ENCODE measurements at regions not wholly inside any gene's neighbourhood (a gene's known extent, or its start where the extent isn't known, plus 50 kb on each side); places are given as distances from the start of the nearest gene placed in this dataset.
A peak's percentile ranks its signal among the peaks of the same experiment; 100 is the strongest.
"Not testable (repeated sequence)": the region's sequence is repeated elsewhere in the genome, so short reads cannot be mapped to it uniquely, and the experiment has no call there.

DNA sequence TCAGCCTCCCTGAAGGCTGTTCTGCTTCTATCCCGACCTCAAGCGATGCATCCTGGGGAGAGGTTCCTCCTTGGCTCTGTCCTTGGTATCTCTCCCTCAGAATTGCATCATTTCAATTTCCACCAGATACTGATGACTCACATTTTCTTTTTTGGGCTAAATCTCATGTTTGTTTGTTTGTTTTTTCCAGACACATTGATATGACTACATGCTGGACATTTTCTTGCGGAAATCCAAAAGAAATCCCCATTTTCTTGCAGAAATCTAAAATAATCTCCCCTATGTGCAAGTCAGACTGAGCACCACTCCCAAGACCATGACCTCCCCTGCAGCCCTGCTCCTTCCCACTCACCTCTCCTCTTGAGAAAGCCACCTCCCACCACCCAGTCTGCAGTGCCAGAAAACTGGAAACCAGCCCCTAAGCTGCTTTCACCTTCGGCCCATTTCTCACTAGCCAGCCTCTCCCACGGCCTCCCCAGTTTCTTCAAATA lies 260.2 kb upstream of the PRKCQ start:
- TF ChIP-seq, protein P1, sequence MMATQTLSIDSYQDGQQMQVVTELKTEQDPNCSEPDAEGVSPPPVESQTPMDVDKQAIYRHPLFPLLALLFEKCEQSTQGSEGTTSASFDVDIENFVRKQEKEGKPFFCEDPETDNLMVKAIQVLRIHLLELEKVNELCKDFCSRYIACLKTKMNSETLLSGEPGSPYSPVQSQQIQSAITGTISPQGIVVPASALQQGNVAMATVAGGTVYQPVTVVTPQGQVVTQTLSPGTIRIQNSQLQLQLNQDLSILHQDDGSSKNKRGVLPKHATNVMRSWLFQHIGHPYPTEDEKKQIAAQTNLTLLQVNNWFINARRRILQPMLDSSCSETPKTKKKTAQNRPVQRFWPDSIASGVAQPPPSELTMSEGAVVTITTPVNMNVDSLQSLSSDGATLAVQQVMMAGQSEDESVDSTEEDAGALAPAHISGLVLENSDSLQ (IDR thresholded peaks at IDR 0.05) = no peak
- no peak for TF ChIP-seq NFRKB (IDR thresholded peaks at IDR 0.05)
- TF ChIP-seq ELF4 (IDR thresholded peaks at IDR 0.05) = no peak
- no peak for TF ChIP-seq SUZ12 (IDR thresholded peaks at IDR 0.05)
- TF ChIP-seq ARNT (IDR thresholded peaks at IDR 0.05) = no peak
- TF ChIP-seq SP1 (IDR thresholded peaks at IDR 0.05) = no peak
- no peak for TF ChIP-seq ZNF384 (IDR thresholded peaks at IDR 0.05)
- TF ChIP-seq HDGF (IDR thresholded peaks at IDR 0.05; ENCODE audit: borderline replicate concordance) = no peak
- TF ChIP-seq FOXA1 (IDR thresholded peaks at IDR 0.05) = no peak
- TF ChIP-seq LEF1 (IDR thresholded peaks at IDR 0.05; ENCODE audit: borderline replicate concordance) = no peak
- no peak for TF ChIP-seq FOXM1 (IDR thresholded peaks at IDR 0.05; ENCODE audit: borderline replicate concordance)
- TF ChIP-seq CTBP1 (IDR thresholded peaks at IDR 0.05; ENCODE audit: borderline replicate concordance) = no peak
- no peak for TF ChIP-seq L3MBTL2 (conservative IDR thresholded peaks at IDR 0.05)
- no peak for DNase-seq (ENCODE audit: extremely low spot score)
- ChIA-PET POLR2A (no interaction called here), CTCF (no interaction called here)

GRCh38 chr10:6838118-6838517 lies 258.0 kb upstream of the PRKCQ start:
- ChIA-PET POLR2A (no interaction called here), CTCF (no interaction called here)
- TF ChIP-seq FOXA1 (IDR thresholded peaks at IDR 0.05) = no peak
- TF ChIP-seq, protein P1 (IDR thresholded peaks at IDR 0.05) = 0 out of 2 replicates have a peak, but pooled peaks have one; percentile 2
- peak; percentile 26 for DNase-seq (ENCODE audit: extremely low spot score)

DNA sequence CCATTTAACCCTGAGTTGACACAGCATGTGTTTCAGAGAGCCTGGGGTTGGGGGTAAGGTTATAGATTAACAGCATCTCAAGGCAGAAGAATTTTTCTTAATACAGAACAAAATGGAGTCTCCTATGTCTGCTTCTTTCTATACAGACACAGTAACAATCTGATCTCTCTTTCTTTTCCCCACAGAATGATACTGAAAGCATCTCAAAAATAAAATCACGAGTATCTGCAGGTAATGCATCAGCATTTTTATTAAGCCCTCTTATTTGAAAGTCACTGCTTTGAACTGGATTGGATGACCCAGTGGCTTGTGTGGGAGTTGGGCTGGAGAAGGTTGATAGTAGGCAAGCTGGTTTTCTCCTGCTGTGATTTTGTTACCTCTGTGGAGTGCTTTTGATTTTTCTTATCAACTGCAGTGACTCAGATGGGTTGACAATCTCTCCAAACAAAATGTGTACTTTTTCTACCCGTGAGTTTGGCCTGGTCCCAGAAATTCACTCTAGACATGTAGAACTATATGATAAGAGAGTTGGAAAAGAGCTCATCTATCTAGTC lies 253.5 kb upstream of the PRKCQ start:
- ChIA-PET CTCF (no interaction called here), POLR2A (no interaction called here)
- no peak for TF ChIP-seq FOXA1 (IDR thresholded peaks at IDR 0.05)
- no peak for TF ChIP-seq NFRKB (IDR thresholded peaks at IDR 0.05)
- TF ChIP-seq, protein P1 (IDR thresholded peaks at IDR 0.05) = no peak
- TF ChIP-seq FOXM1 (IDR thresholded peaks at IDR 0.05; ENCODE audit: borderline replicate concordance) = no peak
- TF ChIP-seq L3MBTL2 (conservative IDR thresholded peaks at IDR 0.05) = no peak
- TF ChIP-seq ARNT (IDR thresholded peaks at IDR 0.05) = no peak
- no peak for TF ChIP-seq CTBP1 (IDR thresholded peaks at IDR 0.05; ENCODE audit: borderline replicate concordance)
- TF ChIP-seq LEF1 (IDR thresholded peaks at IDR 0.05; ENCODE audit: borderline replicate concordance) = no peak
- TF ChIP-seq BHLHE40 (IDR thresholded peaks at IDR 0.05; ENCODE audit: borderline replicate concordance) = no peak
- no peak for TF ChIP-seq ELF4 (IDR thresholded peaks at IDR 0.05)
- TF ChIP-seq FOXK2 (IDR thresholded peaks at IDR 0.05) = no peak
- TF ChIP-seq SUZ12 (IDR thresholded peaks at IDR 0.05) = no peak
- no peak for TF ChIP-seq SP1 (IDR thresholded peaks at IDR 0.05)
- no peak for TF ChIP-seq HDGF (IDR thresholded peaks at IDR 0.05; ENCODE audit: borderline replicate concordance)
- no peak for TF ChIP-seq ZNF384 (IDR thresholded peaks at IDR 0.05)
- no peak for TF ChIP-seq TARDBP (IDR thresholded peaks at IDR 0.05)
- no peak for DNase-seq (ENCODE audit: extremely low spot score)

GRCh38 chr10:6830981-6831380 lies 250.9 kb upstream of the PRKCQ start:
- CTCF ChIA-PET; DNase-seq (ENCODE audit: extremely low spot score); POLR2A ChIA-PET: not testable (repeated sequence)

GRCh38 chr10:6824793-6825192 lies 244.7 kb upstream of the PRKCQ start:
- CTCF ChIA-PET; DNase-seq (ENCODE audit: extremely low spot score); POLR2A ChIA-PET: not testable (repeated sequence)

DNA sequence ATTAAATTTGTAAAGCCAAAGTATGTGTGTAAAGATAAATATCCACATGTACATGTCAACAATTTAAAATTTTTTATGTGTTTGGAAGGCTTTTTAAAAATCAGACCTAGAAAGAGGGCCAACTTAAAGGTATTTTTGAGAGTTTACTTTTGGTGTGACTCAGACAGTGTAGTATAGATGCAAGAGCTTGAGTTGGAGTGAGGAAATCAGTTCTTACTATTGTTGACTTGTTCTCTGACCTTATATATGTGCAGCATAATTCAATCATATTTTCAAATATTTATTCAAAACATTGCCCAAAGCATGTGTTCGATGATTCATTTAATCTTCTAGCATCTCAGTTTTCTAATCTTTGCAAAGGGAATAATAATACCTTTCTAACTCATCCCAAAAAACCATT lies 243.7 kb upstream of the PRKCQ start:
- ChIA-PET POLR2A (interaction anchor here (0.6 kb wide), 1 partner anchor 586 kb away, joined by 3 read pairs; no protein-coding TSS in a partner anchor), CTCF (no interaction called here)
- DNase-seq (ENCODE audit: extremely low spot score) = no peak
- TF ChIP-seq FOXM1 (IDR thresholded peaks at IDR 0.05; ENCODE audit: borderline replicate concordance) (no peak), LEF1 (IDR thresholded peaks at IDR 0.05; ENCODE audit: borderline replicate concordance) (no peak), CTBP1 (IDR thresholded peaks at IDR 0.05; ENCODE audit: borderline replicate concordance) (no peak), FOXA1 (IDR thresholded peaks at IDR 0.05) (no peak), NFRKB (IDR thresholded peaks at IDR 0.05) (no peak)
- TF ChIP-seq, protein P1 (IDR thresholded peaks at IDR 0.05) = no peak

DNA sequence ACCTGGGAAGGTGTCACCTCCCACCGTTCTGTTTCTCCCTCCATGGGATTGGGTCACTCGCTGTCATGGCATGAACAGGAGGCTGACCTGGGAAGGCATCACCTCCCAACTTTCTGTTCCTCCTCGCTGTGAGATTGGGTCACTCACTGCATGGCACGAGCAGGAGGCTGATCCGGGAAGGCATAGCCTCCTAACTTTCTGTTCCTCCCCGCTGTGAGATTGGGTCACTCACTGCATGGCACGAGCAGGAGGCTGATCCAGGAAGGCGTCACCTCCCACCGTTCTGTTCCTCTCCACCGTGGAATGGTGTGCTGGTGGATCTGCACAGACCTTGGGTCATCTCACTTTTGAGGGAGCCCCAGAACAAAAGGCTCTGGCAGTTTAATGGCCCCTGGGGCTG lies 239.2 kb upstream of the PRKCQ start:
- ChIA-PET CTCF (no interaction called here), POLR2A (no interaction called here)
- no peak for TF ChIP-seq FOXA1 (IDR thresholded peaks at IDR 0.05)
- TF ChIP-seq L3MBTL2 (conservative IDR thresholded peaks at IDR 0.05) = no peak
- TF ChIP-seq SP1 (IDR thresholded peaks at IDR 0.05) = no peak
- TF ChIP-seq FOXM1 (IDR thresholded peaks at IDR 0.05; ENCODE audit: borderline replicate concordance) = no peak
- no peak for TF ChIP-seq TARDBP (IDR thresholded peaks at IDR 0.05)
- TF ChIP-seq HDGF (IDR thresholded peaks at IDR 0.05; ENCODE audit: borderline replicate concordance) = no peak
- no peak for TF ChIP-seq FOXK2 (IDR thresholded peaks at IDR 0.05)
- TF ChIP-seq ZNF384 (IDR thresholded peaks at IDR 0.05) = no peak
- no peak for TF ChIP-seq ARNT (IDR thresholded peaks at IDR 0.05)
- no peak for TF ChIP-seq BHLHE40 (IDR thresholded peaks at IDR 0.05; ENCODE audit: borderline replicate concordance)
- TF ChIP-seq ELF4 (IDR thresholded peaks at IDR 0.05) = no peak
- no peak for TF ChIP-seq SUZ12 (IDR thresholded peaks at IDR 0.05)
- TF ChIP-seq, protein P1 (IDR thresholded peaks at IDR 0.05) = no peak
- DNase-seq (ENCODE audit: extremely low spot score) = no peak

Measured in HEK293T (cell line).